K562 (cell line): ENCODE measurements at regions not wholly inside any gene's neighbourhood (a gene's known extent, or its start where the extent isn't known, plus 50 kb on each side); places are given as distances from the start of the nearest gene placed in this dataset.

Experiments used
- ARHGAP35 ChIP-seq: fragments of 450-650 bp; IDR thresholded peaks from 2 replicates; pipeline ENCODE4 v1.6.1; 2018; ENCODE audit not compliant: partially characterized antibody
- BCLAF1 ChIP-seq, 2 experiments: fragments of 450-650 bp in 1 of 2; IDR thresholded peaks; 2 replicates each; pipeline ENCODE4 v1.6.1; 2011 to 2017; ENCODE audit warnings: low read depth in 2 of 2, antibody characterized with exemption in 1 of 2, borderline replicate concordance in 1 of 2, low read length in 1 of 2, mild to moderate bottlenecking in 1 of 2, mixed read lengths in 1 of 2; ENCODE audit not compliant: control insufficient read depth in 1 of 2
- COPS2 ChIP-seq: fragments of 450-650 bp; conservative IDR thresholded peaks from 2 replicates; pipeline ENCODE4 v1.6.1; 2016; ENCODE audit warnings: mild to moderate bottlenecking, moderate library complexity
- EZH2 ChIP-seq: IDR thresholded peaks from 2 replicates; pipeline ENCODE4 v1.6.1; 2012; ENCODE audit warnings: low read depth, mild to moderate bottlenecking, inconsistent platforms, low read length, borderline replicate concordance
- HDAC2 ChIP-seq: fragments of 450-650 bp; IDR thresholded peaks from 2 replicates; pipeline ENCODE4 v1.6.1; 2016; ENCODE audit warnings: mild to moderate bottlenecking
- JUNB ChIP-seq: fragments of 450-650 bp; formaldehyde crosslinking; conservative IDR thresholded peaks from 2 replicates; pipeline ENCODE4 v1.4.0; 2020; ENCODE audit warnings: mild to moderate bottlenecking
- NFIC ChIP-seq: fragments of 450-650 bp; IDR thresholded peaks from 2 replicates; pipeline ENCODE4 v1.6.1; 2017; ENCODE audit warnings: mild to moderate bottlenecking, inconsistent platforms
- PHF21A ChIP-seq: fragments of 450-650 bp; IDR thresholded peaks from 2 replicates; pipeline ENCODE4 v1.6.1; 2017; ENCODE audit warnings: low read depth, borderline replicate concordance
- POLR2A ChIP-seq: fragments of 450-650 bp; conservative IDR thresholded peaks from 2 replicates; pipeline ENCODE4 v1.6.1; 2016
- POLR2AphosphoS5 ChIP-seq: IDR thresholded peaks from 2 replicates; pipeline ENCODE4 v1.6.1; 2011; ENCODE audit warnings: mild to moderate bottlenecking, low read depth, low read length, moderate library complexity; ENCODE audit not compliant: control insufficient read depth, insufficient read depth
- ZFX ChIP-seq: sonication (generic); formaldehyde crosslinking; IDR thresholded peaks from 2 replicates; pipeline ENCODE4 v1.8.0; 2022; ENCODE audit warnings: mild to moderate bottlenecking, missing genetic modification reagents, moderate library complexity
- ZNF764 ChIP-seq: fragments of 250-450 bp; sonication (Bioruptor Pico); IDR thresholded peaks from 2 replicates; pipeline ENCODE4 v1.4.0; 2020; ENCODE audit warnings: low read depth, mild to moderate bottlenecking, moderate library complexity
- TF ChIP-seq, protein P1 (sequence below): sonication (generic); formaldehyde crosslinking; IDR thresholded peaks from 2 replicates; pipeline ENCODE4 v1.5.0; 2020; ENCODE audit warnings: missing genetic modification reagents
- TF ChIP-seq, protein P2 (sequence below): sonication (generic); formaldehyde crosslinking; IDR thresholded peaks from 2 replicates; pipeline ENCODE4 v1.8.1; 2023; ENCODE audit warnings: mild to moderate bottlenecking, missing genetic modification reagents

GRCh38 chr11:45732343-45732742 is 66.9 kb upstream of the CHST1 start:
- TF ChIP-seq POLR2AphosphoS5 (no peak), EZH2 (no peak), ARHGAP35 (no peak), NFIC (no peak), ZFX (CRISPR knock-in tag) (no peak), JUNB (no peak), BCLAF1 (IDR thresholded peaks at IDR 0.05; ENCODE audit: borderline replicate concordance in 1 of 2, control insufficient read depth in 1 of 2, low read depth in 2 of 2, low read length in 1 of 2) (no peak), ZNF764 (CRISPR knock-in tag) (no peak), PHF21A (no peak), HDAC2 (no peak), POLR2A (no peak), COPS2 (no peak)
- TF ChIP-seq, protein P1, sequence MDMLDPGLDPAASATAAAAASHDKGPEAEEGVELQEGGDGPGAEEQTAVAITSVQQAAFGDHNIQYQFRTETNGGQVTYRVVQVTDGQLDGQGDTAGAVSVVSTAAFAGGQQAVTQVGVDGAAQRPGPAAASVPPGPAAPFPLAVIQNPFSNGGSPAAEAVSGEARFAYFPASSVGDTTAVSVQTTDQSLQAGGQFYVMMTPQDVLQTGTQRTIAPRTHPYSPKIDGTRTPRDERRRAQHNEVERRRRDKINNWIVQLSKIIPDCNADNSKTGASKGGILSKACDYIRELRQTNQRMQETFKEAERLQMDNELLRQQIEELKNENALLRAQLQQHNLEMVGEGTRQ (CRISPR knock-in tag), result no peak
- TF ChIP-seq, protein P2, sequence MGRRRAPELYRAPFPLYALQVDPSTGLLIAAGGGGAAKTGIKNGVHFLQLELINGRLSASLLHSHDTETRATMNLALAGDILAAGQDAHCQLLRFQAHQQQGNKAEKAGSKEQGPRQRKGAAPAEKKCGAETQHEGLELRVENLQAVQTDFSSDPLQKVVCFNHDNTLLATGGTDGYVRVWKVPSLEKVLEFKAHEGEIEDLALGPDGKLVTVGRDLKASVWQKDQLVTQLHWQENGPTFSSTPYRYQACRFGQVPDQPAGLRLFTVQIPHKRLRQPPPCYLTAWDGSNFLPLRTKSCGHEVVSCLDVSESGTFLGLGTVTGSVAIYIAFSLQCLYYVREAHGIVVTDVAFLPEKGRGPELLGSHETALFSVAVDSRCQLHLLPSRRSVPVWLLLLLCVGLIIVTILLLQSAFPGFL (CRISPR knock-in tag), result no peak
